GM06990 (cell line): ENCODE measurements at regions not wholly inside any gene's neighbourhood (a gene's known extent, or its start where the extent isn't known, plus 50 kb on each side); places are given as distances from the start of the nearest gene placed in this dataset.

ENCODE experiments used
- DNase-seq: peaks from one replicate; pipeline ENCODE4 v3.0.0-alpha.2; 2011; ENCODE audit not compliant: insufficient read length; ENCODE audit errors: extremely low read depth
- H3K27me3 ChIP-seq: replicated peaks from 2 replicates; pipeline ENCODE4 v1.6.0; 2011; ENCODE audit warnings: low read length; ENCODE audit not compliant: control insufficient read depth, insufficient read depth
- H3K36me3 ChIP-seq: 2 replicates; pipeline ENCODE4 v1.5.1; 2011; ENCODE audit warnings: low read length; ENCODE audit not compliant: control insufficient read depth, insufficient read depth
- H3K4me3 ChIP-seq: replicated peaks from 2 replicates; pipeline ENCODE4 v1.5.1; 2011; ENCODE audit warnings: low read depth, mild to moderate bottlenecking, control low read depth, low read length
- CTCF ChIP-seq: IDR thresholded peaks from 2 replicates; pipeline ENCODE4 v1.5.1; 2011; ENCODE audit warnings: low read length, control low read depth, mild to moderate bottlenecking, inconsistent platforms; ENCODE audit not compliant: insufficient read depth, poor library complexity, severe bottlenecking

GRCh38 chr12:94855853-94856252, 147.6 kb downstream of the NDUFA12 start:
- no peak for TF ChIP-seq CTCF
- no peak for DNase-seq
- Histone ChIP-seq H3K4me3 (no peak overlapping the region), H3K27me3 (no peaks in the 10 kb centered on the region), H3K36me3 (peaks cover 6% of the 10 kb centered on the region)

GRCh38 chr12:94851396-94852028, 152.0 kb downstream of the NDUFA12 start:
- no peak for DNase-seq
- TF ChIP-seq CTCF, result no peak
- peaks cover 4% of the 10 kb centered on the region for H3K36me3 ChIP-seq
- H3K4me3 ChIP-seq, result no peak overlapping the region
- no peaks in the 10 kb centered on the region for H3K27me3 ChIP-seq

GRCh38 chr12:94849411-94849976, 154.0 kb downstream of the NDUFA12 start:
- Histone ChIP-seq H3K27me3 (no peaks in the 10 kb centered on the region), H3K4me3 (no peak overlapping the region), H3K36me3 (no peaks in the 10 kb centered on the region; the same call in none of the 2 replicates)
- no peak for DNase-seq
- TF ChIP-seq CTCF, result peak; percentile 5

- no peak overlapping the region for H3K4me3 ChIP-seq
- TF ChIP-seq CTCF, result no peak
- DNase-seq, result no peak
- H3K27me3 ChIP-seq, result no peaks in the 10 kb centered on the region
- no peaks in the 10 kb centered on the region; the same call in none of the 2 replicates for H3K36me3 ChIP-seq
Measured at GRCh38 chr12:94848966-94849365, 154.5 kb downstream of the NDUFA12 start.

GRCh38 chr12:94845110-94845509, 158.4 kb downstream of the NDUFA12 start:
- DNase-seq, result no peak
- no peak for TF ChIP-seq CTCF
- H3K27me3 ChIP-seq, result no peaks in the 10 kb centered on the region
- no peaks in the 10 kb centered on the region; the same call in none of the 2 replicates for H3K36me3 ChIP-seq
- no peak overlapping the region for H3K4me3 ChIP-seq

- Histone ChIP-seq H3K27me3 (no peaks in the 10 kb centered on the region), H3K36me3 (no peaks in the 10 kb centered on the region; the same call in none of the 2 replicates), H3K4me3 (no peak overlapping the region)
- DNase-seq, result no peak
- TF ChIP-seq CTCF, result no peak
Measured at GRCh38 chr12:94844452-94844851, 159.0 kb downstream of the NDUFA12 start.
